ENCODE measurements at regions not wholly inside any gene's neighbourhood (a gene's known extent, or its start where the extent isn't known, plus 50 kb on each side); places are given as distances from the start of the nearest gene placed in this dataset.

- TF ChIP-seq, protein P1, sequence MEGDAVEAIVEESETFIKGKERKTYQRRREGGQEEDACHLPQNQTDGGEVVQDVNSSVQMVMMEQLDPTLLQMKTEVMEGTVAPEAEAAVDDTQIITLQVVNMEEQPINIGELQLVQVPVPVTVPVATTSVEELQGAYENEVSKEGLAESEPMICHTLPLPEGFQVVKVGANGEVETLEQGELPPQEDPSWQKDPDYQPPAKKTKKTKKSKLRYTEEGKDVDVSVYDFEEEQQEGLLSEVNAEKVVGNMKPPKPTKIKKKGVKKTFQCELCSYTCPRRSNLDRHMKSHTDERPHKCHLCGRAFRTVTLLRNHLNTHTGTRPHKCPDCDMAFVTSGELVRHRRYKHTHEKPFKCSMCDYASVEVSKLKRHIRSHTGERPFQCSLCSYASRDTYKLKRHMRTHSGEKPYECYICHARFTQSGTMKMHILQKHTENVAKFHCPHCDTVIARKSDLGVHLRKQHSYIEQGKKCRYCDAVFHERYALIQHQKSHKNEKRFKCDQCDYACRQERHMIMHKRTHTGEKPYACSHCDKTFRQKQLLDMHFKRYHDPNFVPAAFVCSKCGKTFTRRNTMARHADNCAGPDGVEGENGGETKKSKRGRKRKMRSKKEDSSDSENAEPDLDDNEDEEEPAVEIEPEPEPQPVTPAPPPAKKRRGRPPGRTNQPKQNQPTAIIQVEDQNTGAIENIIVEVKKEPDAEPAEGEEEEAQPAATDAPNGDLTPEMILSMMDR (conservative IDR thresholded peaks at IDR 0.05), result no peak
- no peak for TF ChIP-seq EZH2 (IDR thresholded peaks at IDR 0.05; ENCODE audit: low read depth)
These were observed 555.5 kb upstream of the CFAP20DC start for GRCh38 chr3:59605318-59605717.

Measured in PC-9 (cell line).